ENCODE measurements at regions not wholly inside any gene's neighbourhood (a gene's known extent, or its start where the extent isn't known, plus 50 kb on each side); places are given as distances from the start of the nearest gene placed in this dataset.
A peak's percentile ranks its signal among the peaks of the same experiment; 100 is the strongest.

GRCh38 chr12:111038077-111038476 is 117.7 kb upstream of the MYL2 start:
- FAIRE-seq, result no peak
- DNase-seq (ENCODE audit: low read depth), result no peak
- H3K4me2 ChIP-seq (ENCODE audit: low read length), result no peak overlapping the region
- no peaks in the 10 kb centered on the region for H3K9me3 ChIP-seq (ENCODE audit: insufficient read depth, low read depth, low read length)
- no peak overlapping the region for H3K4me3 ChIP-seq (ENCODE audit: insufficient read depth, low read depth, low read length)
- TF ChIP-seq EZH2 (IDR thresholded peaks at IDR 0.05; ENCODE audit: insufficient read depth, low read length), result no peak
- TF ChIP-seq, protein P1, sequence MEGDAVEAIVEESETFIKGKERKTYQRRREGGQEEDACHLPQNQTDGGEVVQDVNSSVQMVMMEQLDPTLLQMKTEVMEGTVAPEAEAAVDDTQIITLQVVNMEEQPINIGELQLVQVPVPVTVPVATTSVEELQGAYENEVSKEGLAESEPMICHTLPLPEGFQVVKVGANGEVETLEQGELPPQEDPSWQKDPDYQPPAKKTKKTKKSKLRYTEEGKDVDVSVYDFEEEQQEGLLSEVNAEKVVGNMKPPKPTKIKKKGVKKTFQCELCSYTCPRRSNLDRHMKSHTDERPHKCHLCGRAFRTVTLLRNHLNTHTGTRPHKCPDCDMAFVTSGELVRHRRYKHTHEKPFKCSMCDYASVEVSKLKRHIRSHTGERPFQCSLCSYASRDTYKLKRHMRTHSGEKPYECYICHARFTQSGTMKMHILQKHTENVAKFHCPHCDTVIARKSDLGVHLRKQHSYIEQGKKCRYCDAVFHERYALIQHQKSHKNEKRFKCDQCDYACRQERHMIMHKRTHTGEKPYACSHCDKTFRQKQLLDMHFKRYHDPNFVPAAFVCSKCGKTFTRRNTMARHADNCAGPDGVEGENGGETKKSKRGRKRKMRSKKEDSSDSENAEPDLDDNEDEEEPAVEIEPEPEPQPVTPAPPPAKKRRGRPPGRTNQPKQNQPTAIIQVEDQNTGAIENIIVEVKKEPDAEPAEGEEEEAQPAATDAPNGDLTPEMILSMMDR (IDR thresholded peaks at IDR 0.05; ENCODE audit: insufficient read depth, low read depth, low read length), result no peak
- H2AFZ ChIP-seq (ENCODE audit: low read depth, low read length), result no peak overlapping the region
- Mint-ChIP-seq H3K9me3 (ENCODE audit: unreplicated experiment) (no peaks in the 10 kb centered on the region), H3K27me3 (ENCODE audit: low read depth, unreplicated experiment) (peaks cover 52% of the 10 kb centered on the region), H3K36me3 (ENCODE audit: low read depth, unreplicated experiment) (no peaks in the 10 kb centered on the region), H3K4me1 (ENCODE audit: low read depth, unreplicated experiment) (peaks cover 3% of the 10 kb centered on the region), H3K27ac (ENCODE audit: unreplicated experiment) (no peak overlapping the region), H3K4me3 (ENCODE audit: unreplicated experiment) (no peak overlapping the region)
- H3K27me3 ChIP-seq (ENCODE audit: insufficient read depth, low read length), result peaks cover 42% of the 10 kb centered on the region
- H4K20me1 ChIP-seq (ENCODE audit: insufficient read depth, low read length), result no peaks in the 10 kb centered on the region
- no peaks in the 10 kb centered on the region for H3K4me1 ChIP-seq (ENCODE audit: insufficient read depth, low read length)
- no peak overlapping the region for H3K27ac ChIP-seq (ENCODE audit: low read depth, low read length)
- H3K79me2 ChIP-seq (ENCODE audit: insufficient read depth, low read length), result no peaks in the 10 kb centered on the region
- no peak overlapping the region for H3K9ac ChIP-seq (ENCODE audit: low read length)
- H3K36me3 ChIP-seq (ENCODE audit: insufficient read depth, low read length), result no peaks in the 10 kb centered on the region

DNA sequence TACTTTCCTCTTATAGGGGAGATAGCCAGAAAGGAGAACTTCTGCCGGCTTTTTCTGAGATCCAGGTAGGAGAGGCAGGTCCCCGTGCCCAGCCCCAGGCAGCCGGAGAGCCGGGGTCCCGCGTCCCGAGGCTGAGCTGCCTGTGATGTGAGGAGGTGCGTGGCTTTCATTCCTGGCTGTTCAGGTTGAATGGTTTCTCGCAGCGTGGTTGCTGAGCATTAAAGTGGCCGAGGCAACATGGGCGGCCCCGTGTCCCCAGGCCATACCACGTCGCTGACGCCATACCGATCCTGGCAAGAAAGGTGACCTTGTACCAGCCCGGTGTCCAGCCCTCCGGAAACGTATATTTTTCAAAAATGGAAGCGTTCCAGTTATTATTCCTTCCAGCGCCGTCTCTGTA is 116.7 kb upstream of the MYL2 start:
- no peak for DNase-seq (ENCODE audit: low read depth)
- no peak overlapping the region for H3K4me3 ChIP-seq (ENCODE audit: insufficient read depth, low read depth, low read length)
- Mint-ChIP-seq H3K27me3 (ENCODE audit: low read depth, unreplicated experiment) (peaks cover 60% of the 10 kb centered on the region), H3K4me1 (ENCODE audit: low read depth, unreplicated experiment) (peaks cover 3% of the 10 kb centered on the region), H3K36me3 (ENCODE audit: low read depth, unreplicated experiment) (no peaks in the 10 kb centered on the region), H3K27ac (ENCODE audit: unreplicated experiment) (no peak overlapping the region), H3K9me3 (ENCODE audit: unreplicated experiment) (no peaks in the 10 kb centered on the region), H3K4me3 (ENCODE audit: unreplicated experiment) (no peak overlapping the region)
- H3K9me3 ChIP-seq (ENCODE audit: insufficient read depth, low read depth, low read length), result no peaks in the 10 kb centered on the region
- H3K36me3 ChIP-seq (ENCODE audit: insufficient read depth, low read length), result no peaks in the 10 kb centered on the region
- no peak overlapping the region for H3K9ac ChIP-seq (ENCODE audit: low read length)
- H4K20me1 ChIP-seq (ENCODE audit: insufficient read depth, low read length), result no peaks in the 10 kb centered on the region
- no peaks in the 10 kb centered on the region for H3K4me1 ChIP-seq (ENCODE audit: insufficient read depth, low read length)
- no peak overlapping the region for H3K27ac ChIP-seq (ENCODE audit: low read depth, low read length)
- no peaks in the 10 kb centered on the region for H3K79me2 ChIP-seq (ENCODE audit: insufficient read depth, low read length)
- TF ChIP-seq EZH2 (IDR thresholded peaks at IDR 0.05; ENCODE audit: insufficient read depth, low read length), result no peak
- TF ChIP-seq, protein P1 (IDR thresholded peaks at IDR 0.05; ENCODE audit: insufficient read depth, low read depth, low read length), result no peak
- no peak for FAIRE-seq
- no peak overlapping the region for H2AFZ ChIP-seq (ENCODE audit: low read depth, low read length)
- peaks cover 52% of the 10 kb centered on the region for H3K27me3 ChIP-seq (ENCODE audit: insufficient read depth, low read length)
- no peak overlapping the region for H3K4me2 ChIP-seq (ENCODE audit: low read length)

DNA sequence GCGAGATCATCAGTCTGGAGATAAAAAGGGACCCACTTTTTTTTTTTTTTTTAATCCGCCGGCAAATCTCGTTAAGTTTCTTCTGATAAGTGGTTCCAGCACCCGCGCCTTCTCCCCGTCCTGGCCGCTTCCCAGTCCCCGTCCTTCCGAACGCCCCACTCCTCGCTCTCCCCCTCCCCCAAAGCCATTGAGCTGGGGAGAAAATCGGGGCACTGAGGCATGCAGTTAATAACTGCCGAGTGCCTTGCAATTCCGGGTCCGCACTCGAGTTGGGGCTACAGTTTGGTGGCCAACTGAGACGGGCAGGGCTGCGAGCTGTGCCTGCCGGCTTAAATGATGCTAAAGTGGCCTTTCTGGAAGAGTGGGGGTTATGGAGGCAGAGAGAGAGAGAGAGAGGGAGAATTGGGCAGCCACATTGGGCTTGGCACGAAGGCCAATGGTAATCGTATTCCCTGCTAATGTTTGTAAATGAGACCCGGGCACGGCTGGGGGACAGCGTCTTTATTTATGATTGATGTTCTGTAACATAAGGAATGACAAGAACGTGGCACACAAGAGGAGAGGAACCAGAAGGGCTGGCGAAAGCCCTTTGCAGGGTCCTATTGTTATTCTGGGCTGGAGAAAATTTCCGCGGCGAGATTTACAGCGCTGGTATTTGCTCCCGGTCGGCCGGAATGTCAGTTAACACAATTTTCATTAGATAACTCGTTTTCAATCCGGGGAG is 115.4 kb upstream of the MYL2 start:
- H3K79me2 ChIP-seq (ENCODE audit: insufficient read depth, low read length), result no peaks in the 10 kb centered on the region
- no peaks in the 10 kb centered on the region for H3K9me3 ChIP-seq (ENCODE audit: insufficient read depth, low read depth, low read length)
- H3K9ac ChIP-seq (ENCODE audit: low read length), result no peak overlapping the region
- Mint-ChIP-seq H3K27me3 (ENCODE audit: low read depth, unreplicated experiment) (peaks cover 69% of the 10 kb centered on the region), H3K9me3 (ENCODE audit: unreplicated experiment) (no peaks in the 10 kb centered on the region), H3K27ac (ENCODE audit: unreplicated experiment) (no peak overlapping the region), H3K36me3 (ENCODE audit: low read depth, unreplicated experiment) (no peaks in the 10 kb centered on the region), H3K4me1 (ENCODE audit: low read depth, unreplicated experiment) (peaks cover 3% of the 10 kb centered on the region), H3K4me3 (ENCODE audit: unreplicated experiment) (peak overlapping the region; percentile 58)
- H3K27ac ChIP-seq (ENCODE audit: low read depth, low read length), result no peak overlapping the region
- DNase-seq (ENCODE audit: low read depth) (no peak), FAIRE-seq (no peak)
- no peak overlapping the region for H3K4me2 ChIP-seq (ENCODE audit: low read length)
- H3K27me3 ChIP-seq (ENCODE audit: insufficient read depth, low read length), result peaks cover 64% of the 10 kb centered on the region
- H3K4me3 ChIP-seq (ENCODE audit: insufficient read depth, low read depth, low read length), result no peak overlapping the region
- H4K20me1 ChIP-seq (ENCODE audit: insufficient read depth, low read length), result no peaks in the 10 kb centered on the region
- H3K4me1 ChIP-seq (ENCODE audit: insufficient read depth, low read length), result no peaks in the 10 kb centered on the region
- TF ChIP-seq, protein P1 (IDR thresholded peaks at IDR 0.05; ENCODE audit: insufficient read depth, low read depth, low read length), result no peak
- TF ChIP-seq EZH2 (IDR thresholded peaks at IDR 0.05; ENCODE audit: insufficient read depth, low read length), result peak; percentile 71
- H3K36me3 ChIP-seq (ENCODE audit: insufficient read depth, low read length), result no peaks in the 10 kb centered on the region
- H2AFZ ChIP-seq (ENCODE audit: low read depth, low read length), result no peak overlapping the region
